HEK293 (cell line): ENCODE measurements at regions not wholly inside any gene's neighbourhood (a gene's known extent, or its start where the extent isn't known, plus 50 kb on each side); places are given as distances from the start of the nearest gene placed in this dataset.
A peak's percentile ranks its signal among the peaks of the same experiment; 100 is the strongest.

Experiments used
- CTCF ChIA-PET: fragments of 350-600 bp; formaldehyde crosslinking; extraction: SDS; loops from one replicate; lab custom pipeline; 2021; ENCODE audit warnings: antibody characterized with exemption; lab: Yijun Ruan, JAX
- POLR2A ChIA-PET: fragments of 300-600 bp; formaldehyde crosslinking; extraction: SDS; loops from one replicate; lab custom pipeline; 2020; ENCODE audit warnings: antibody characterized with exemption, inconsistent platforms; lab: Yijun Ruan, JAX
- H3K27ac ChIP-seq: fragments of 200-500 bp; sonication (Bioruptor generic); 2 replicates; pipeline ENCODE4 v1.5.1; 2014; ENCODE audit warnings: low read depth, low read length, control low read depth, inconsistent platforms; ENCODE audit errors: extremely low read depth
- H3K36me3 ChIP-seq, 2 experiments: fragments of 200-500 bp in 1 of 2; sonication (Bioruptor generic) in 1 of 2; 1 replicate in 1 of 2; 2 replicates in 1 of 2; pipeline ENCODE4 v1.5.1; 2014 to 2017; ENCODE audit warnings: inconsistent platforms in 2 of 2, low read length in 2 of 2; ENCODE audit not compliant: control insufficient read depth in 2 of 2, insufficient read depth in 1 of 2
- H3K4me1 ChIP-seq: fragments of 200-500 bp; sonication (Bioruptor generic); 2 replicates; pipeline ENCODE4 v1.5.1; 2014; ENCODE audit warnings: mild to moderate bottlenecking, low read length, inconsistent platforms; ENCODE audit not compliant: control insufficient read depth, insufficient read depth
- H3K4me3 ChIP-seq: 2 replicates; pipeline ENCODE4 v1.5.1; 2011; ENCODE audit warnings: low read depth, mild to moderate bottlenecking, control low read depth, low read length, moderate library complexity
- H3K9me3 ChIP-seq: fragments of 200-500 bp; sonication (Bioruptor generic); 2 replicates; pipeline ENCODE4 v1.5.1; 2014; ENCODE audit warnings: low read depth, low read length, inconsistent platforms; ENCODE audit not compliant: control insufficient read depth, insufficient read depth
- GLI4 ChIP-seq: fragments of 450-650 bp; formaldehyde crosslinking; IDR thresholded peaks from 2 replicates; pipeline ENCODE4 v1.5.1; 2016; ENCODE audit warnings: missing biosample characterization, missing genetic modification characterization
- GLIS2 ChIP-seq: fragments of 450-650 bp; formaldehyde crosslinking; IDR thresholded peaks from 2 replicates; pipeline ENCODE4 v1.5.1; 2016; ENCODE audit warnings: missing biosample characterization, missing genetic modification characterization
- HOXC10 ChIP-seq: sonication (generic); formaldehyde crosslinking; IDR thresholded peaks from 2 replicates; pipeline ENCODE4 v1.8.1; 2023; ENCODE audit warnings: mild to moderate bottlenecking, missing genetic modification reagents
- KLF1 ChIP-seq: fragments of 450-650 bp; formaldehyde crosslinking; IDR thresholded peaks from 2 replicates; pipeline ENCODE4 v1.5.1; 2016; ENCODE audit warnings: missing biosample characterization, missing genetic modification characterization
- OSR2 ChIP-seq: fragments of 450-650 bp; formaldehyde crosslinking; IDR thresholded peaks from 2 replicates; pipeline ENCODE4 v1.5.1; 2016; ENCODE audit warnings: missing biosample characterization, missing genetic modification characterization
- PRDM1 ChIP-seq: fragments of 450-650 bp; formaldehyde crosslinking; IDR thresholded peaks from 2 replicates; pipeline ENCODE4; 2016; ENCODE audit warnings: missing biosample characterization, missing genetic modification characterization
- RBAK ChIP-seq: fragments of 450-650 bp; formaldehyde crosslinking; IDR thresholded peaks from 2 replicates; pipeline ENCODE4 v1.5.1; 2016; ENCODE audit warnings: missing biosample characterization, missing genetic modification characterization
- TSHZ1 ChIP-seq: fragments of 450-650 bp; formaldehyde crosslinking; IDR thresholded peaks from 2 replicates; pipeline ENCODE4 v1.5.1; 2016; ENCODE audit warnings: missing biosample characterization, missing genetic modification characterization, borderline replicate concordance
- WT1 ChIP-seq: fragments of 450-650 bp; formaldehyde crosslinking; IDR thresholded peaks from 2 replicates; pipeline ENCODE4 v1.5.1; 2016; ENCODE audit warnings: missing biosample characterization, missing genetic modification characterization
- YY1 ChIP-seq: fragments of 450-650 bp; formaldehyde crosslinking; IDR thresholded peaks from 2 replicates; pipeline ENCODE4 v1.5.1; 2018; ENCODE audit warnings: missing biosample characterization, missing genetic modification characterization
- ZBTB48 ChIP-seq: fragments of 450-650 bp; formaldehyde crosslinking; IDR thresholded peaks from 2 replicates; pipeline ENCODE4 v1.5.1; 2016; ENCODE audit warnings: missing biosample characterization, missing genetic modification characterization
- ZBTB8A ChIP-seq: fragments of 450-650 bp; formaldehyde crosslinking; IDR thresholded peaks from 2 replicates; pipeline ENCODE4 v1.5.1; 2016; ENCODE audit warnings: missing biosample characterization, missing genetic modification characterization
- ZFHX2 ChIP-seq: fragments of 450-650 bp; formaldehyde crosslinking; conservative IDR thresholded peaks from 2 replicates; pipeline ENCODE4 v1.5.1; 2016; ENCODE audit warnings: missing biosample characterization, missing genetic modification characterization
- ZFP3 ChIP-seq: fragments of 450-650 bp; formaldehyde crosslinking; IDR thresholded peaks from 2 replicates; pipeline ENCODE4 v1.5.1; 2016; ENCODE audit warnings: low read depth, missing biosample characterization, missing genetic modification characterization
- ZNF138 ChIP-seq: fragments of 450-650 bp; formaldehyde crosslinking; IDR thresholded peaks from 2 replicates; pipeline ENCODE4 v1.5.1; 2016; ENCODE audit warnings: missing biosample characterization, missing genetic modification characterization, borderline replicate concordance
- ZNF184 ChIP-seq: fragments of 450-650 bp; IDR thresholded peaks from 2 replicates; pipeline ENCODE4 v1.5.1; 2018; ENCODE audit warnings: missing biosample characterization, mild to moderate bottlenecking, missing genetic modification characterization
- ZNF354C ChIP-seq: fragments of 450-650 bp; formaldehyde crosslinking; IDR thresholded peaks from 2 replicates; pipeline ENCODE4 v1.5.1; 2016; ENCODE audit warnings: missing biosample characterization, missing genetic modification characterization, low read depth, borderline replicate concordance
- ZNF362 ChIP-seq: fragments of 450-650 bp; formaldehyde crosslinking; IDR thresholded peaks from 2 replicates; pipeline ENCODE4 v1.5.1; 2016; ENCODE audit warnings: missing biosample characterization, missing genetic modification characterization
- ZNF416 ChIP-seq: fragments of 450-650 bp; formaldehyde crosslinking; IDR thresholded peaks from 2 replicates; pipeline ENCODE4 v1.5.1; 2016; ENCODE audit warnings: missing biosample characterization, missing genetic modification characterization
- ZNF426 ChIP-seq: fragments of 450-650 bp; formaldehyde crosslinking; IDR thresholded peaks from 2 replicates; pipeline ENCODE4 v1.5.1; 2017; ENCODE audit warnings: missing biosample characterization, missing genetic modification characterization, mild to moderate bottlenecking, inconsistent platforms, moderate library complexity
- ZNF433 ChIP-seq: fragments of 450-650 bp; formaldehyde crosslinking; IDR thresholded peaks from 2 replicates; pipeline ENCODE4 v1.5.1; 2016; ENCODE audit warnings: missing biosample characterization, missing genetic modification characterization, low read depth
- ZNF501 ChIP-seq: fragments of 450-650 bp; formaldehyde crosslinking; IDR thresholded peaks from 2 replicates; pipeline ENCODE4 v1.5.1; 2016; ENCODE audit warnings: missing biosample characterization, missing genetic modification characterization
- ZNF510 ChIP-seq: fragments of 450-650 bp; formaldehyde crosslinking; IDR thresholded peaks from 2 replicates; pipeline ENCODE4 v1.5.1; 2018; ENCODE audit warnings: mild to moderate bottlenecking, missing genetic modification characterization, missing biosample characterization; ENCODE audit not compliant: insufficient replicate concordance
- ZNF518A ChIP-seq: fragments of 450-650 bp; formaldehyde crosslinking; conservative IDR thresholded peaks from 2 replicates; pipeline ENCODE4 v1.5.1; 2016; ENCODE audit warnings: low read depth, missing biosample characterization, missing genetic modification characterization
- ZNF521 ChIP-seq: fragments of 450-650 bp; formaldehyde crosslinking; IDR thresholded peaks from 2 replicates; pipeline ENCODE4 v1.5.1; 2017; ENCODE audit warnings: missing biosample characterization, mild to moderate bottlenecking, missing genetic modification characterization
- ZNF639 ChIP-seq: fragments of 450-650 bp; formaldehyde crosslinking; IDR thresholded peaks from 2 replicates; pipeline ENCODE4 v1.5.1; 2016; ENCODE audit warnings: missing biosample characterization, missing genetic modification characterization
- ZNF670 ChIP-seq: fragments of 450-650 bp; formaldehyde crosslinking; IDR thresholded peaks from 2 replicates; pipeline ENCODE4 v1.5.1; 2016; ENCODE audit warnings: missing biosample characterization, missing genetic modification characterization, low read depth
- ZSCAN4 ChIP-seq: fragments of 450-650 bp; formaldehyde crosslinking; IDR thresholded peaks from 2 replicates; pipeline ENCODE4 v1.5.1; 2017; ENCODE audit warnings: missing biosample characterization, missing genetic modification characterization
- ZXDB ChIP-seq: fragments of 450-650 bp; formaldehyde crosslinking; IDR thresholded peaks from 2 replicates; pipeline ENCODE4 v1.5.1; 2016; ENCODE audit warnings: missing biosample characterization, missing genetic modification characterization

GRCh38 chr5:85741972-85742371, 875.8 kb upstream of the COX7C start:
- Histone ChIP-seq H3K9me3 (no peaks in the 10 kb centered on the region), H3K27ac (no peak overlapping the region), H3K4me1 (no peaks in the 10 kb centered on the region), H3K4me3 (no peak overlapping the region), H3K36me3 (no peaks in the 10 kb centered on the region)
- POLR2A ChIA-PET, result no interaction called here
- CTCF ChIA-PET, result no interaction called here
- TF ChIP-seq ZNF501 (tag by site-specific recombination) (no peak), ZNF521 (tag by site-specific recombination) (no peak), ZNF670 (tag by site-specific recombination) (no peak), ZNF426 (peak; percentile 90), ZFHX2 (tag by site-specific recombination) (no peak), ZSCAN4 (no peak), ZNF138 (tag by site-specific recombination) (no peak), KLF1 (tag by site-specific recombination) (no peak), PRDM1 (tag by site-specific recombination) (no peak), ZNF354C (tag by site-specific recombination) (no peak), TSHZ1 (tag by site-specific recombination) (no peak), ZNF510 (peak; percentile 51), ZNF639 (no peak), ZFP3 (tag by site-specific recombination) (no peak), GLIS2 (no peak), ZNF184 (tag by site-specific recombination) (no peak), ZXDB (tag by site-specific recombination) (peak; percentile 32; the same call in 1 of the 2 replicates), YY1 (no peak), ZNF416 (tag by site-specific recombination) (no peak), ZNF518A (tag by site-specific recombination) (peak; percentile 67), ZNF433 (peak; percentile 52; the same call in 1 of the 2 replicates), HOXC10 (no peak), GLI4 (tag by site-specific recombination) (no peak), OSR2 (no peak), RBAK (tag by site-specific recombination) (no peak), WT1 (tag by site-specific recombination) (no peak), ZBTB48 (tag by site-specific recombination) (no peak), ZNF362 (tag by site-specific recombination) (no peak), ZBTB8A (tag by site-specific recombination) (peak; percentile 57)
